ENCODE measurements at regions not wholly inside any gene's neighbourhood (a gene's known extent, or its start where the extent isn't known, plus 50 kb on each side); places are given as distances from the start of the nearest gene placed in this dataset.

- no peak for TF ChIP-seq CTCF (IDR thresholded peaks at IDR 0.05)
- TF ChIP-seq EP300 (IDR thresholded peaks at IDR 0.05), result no peak
- TF ChIP-seq POLR2AphosphoS5 (IDR thresholded peaks at IDR 0.05), result no peak
These were observed 632.2 kb downstream of the HACE1 start for GRCh38 chr6:104227508-104227907.
